ENCODE measurements at regions not wholly inside any gene's neighbourhood (a gene's known extent, or its start where the extent isn't known, plus 50 kb on each side); places are given as distances from the start of the nearest gene placed in this dataset.

GRCh38 chr12:9367201-9367600 is 159.0 kb upstream of the PZP start:
- ChIA-PET RAD21 (ENCODE audit: unreplicated experiment) (interaction anchor here (7.8 kb wide), 1 partner anchor 35 kb away, joined by 46 read pairs; no protein-coding TSS in a partner anchor), POLR2A (interaction anchor here (0.9 kb wide), 1 partner anchor 13 kb away, joined by 3 read pairs; no protein-coding TSS in a partner anchor), CTCF (interaction anchor here (1.1 to 12.3 kb wide), 2 partner anchors 11 to 36 kb away, joined by 4 to 80 read pairs; no protein-coding TSS in a partner anchor), SMC1A (ENCODE audit: uncharacterized antibody, unreplicated experiment) (interaction anchor here (1.5 to 2.7 kb wide), 2 partner anchors 35 to 384 kb away, joined by 3 to 15 read pairs; no protein-coding TSS in a partner anchor)
- Histone ChIP-seq H3K4me3 (no peak overlapping the region), H3K27me3 (replicated peaks in 1 of 2; ENCODE audit: control insufficient read depth in 2 of 2, insufficient read depth in 2 of 2, low read length in 1 of 2) (no peaks in the 10 kb centered on the region), H3K79me2 (ENCODE audit: control insufficient read depth, insufficient read depth, low read length) (no peaks in the 10 kb centered on the region), H3K4me1 (ENCODE audit: control insufficient read depth, insufficient read depth, low read length) (peaks cover 31% of the 10 kb centered on the region), H4K20me1 (ENCODE audit: control insufficient read depth, insufficient read depth) (no peaks in the 10 kb centered on the region), H3K9me3 (replicated peaks; ENCODE audit: control insufficient read depth, insufficient read depth, low read length) (no peaks in the 10 kb centered on the region), H3K36me3 (ENCODE audit: control insufficient read depth in 2 of 2, insufficient read depth in 2 of 2, low read length in 1 of 2) (no peaks in the 10 kb centered on the region), H3K27ac (ENCODE audit: control insufficient read depth, insufficient read depth) (no peak overlapping the region), H3K4me2 (ENCODE audit: control insufficient read depth, insufficient read depth) (no peak overlapping the region), H3K9ac (ENCODE audit: control insufficient read depth, insufficient read depth, low read length) (no peak overlapping the region), H2AFZ (ENCODE audit: control insufficient read depth, low read depth, low read length) (no peak overlapping the region)
- DNase-seq (ENCODE audit: low read depth, low spot score): no peak
- no peak for FAIRE-seq
- BruUV-seq (replicated peaks): no TSS peak
- in situ Hi-C loops (cut with MboI) (loop anchor here (10.0 kb wide), 1 partner anchor 722 kb away; no protein-coding TSS in a partner anchor), intact Hi-C loops (cut with micrococcal nuclease; ENCODE audit: unreplicated experiment) (loop anchor here (10.0 kb wide), 1 partner anchor 348 kb away; no protein-coding TSS in a partner anchor)
- no peak for ATAC-seq
- 100% methylated on average over 4 of the region's 4 CpGs for whole genome bisulfite sequencing (ENCODE audit: insufficient coverage, insufficient replicate concordance, low lambda C conversion rate, missing lambda C conversion rate)
- no peak for TF ChIP-seq ZNF687 (IDR thresholded peaks at IDR 0.05)
- no peak for TF ChIP-seq USF2 (IDR thresholded peaks at IDR 0.05; ENCODE audit: borderline replicate concordance, low read depth, low read length)
- no peak for TF ChIP-seq SRF (IDR thresholded peaks at IDR 0.05; ENCODE audit: low read depth in 2 of 2, low read length in 2 of 2)
